K562 (cell line): ENCODE measurements at regions not wholly inside any gene's neighbourhood (a gene's known extent, or its start where the extent isn't known, plus 50 kb on each side); places are given as distances from the start of the nearest gene placed in this dataset.

Experiments used
- ATAC-seq: fragments of 200-7000 bp; cut with Tn5 transposase; 3 replicates; pipeline ENCODE4 v1.9.1; 2020; ENCODE audit warnings: moderate library complexity
- BruUV-seq: library from RNA; stranded (reverse); fragments of 400-500 nt; replicated peaks from 2 replicates; lab custom pipeline; 2021; lab: Mats Ljungman, UMichigan
- CTCF ChIA-PET: fragments of 300-600 bp; formaldehyde crosslinking; extraction: SDS; loops from one replicate; lab custom pipeline; 2021; ENCODE audit warnings: low intra/inter-chr PET ratio; lab: Yijun Ruan, JAX
- POLR2A ChIA-PET: fragments of 300-600, 350-650 bp; sonication (Branson Sonifier 250); formaldehyde crosslinking; extraction: SDS; loops from one replicate; lab custom pipeline; 2021; ENCODE audit warnings: antibody characterized with exemption, inconsistent platforms; lab: Yijun Ruan, JAX
- DNase-seq, 4 experiments: peaks; one replicate each; pipeline versions ENCODE4 v3.0.0 to v3.0.0-alpha.2; 2011 to 2018; ENCODE audit warnings: low spot score in 3 of 4, mixed read lengths in 3 of 4; ENCODE audit errors: extremely low read depth in 1 of 4
- FAIRE-seq: peaks from 2 replicates; lab custom pipeline; 2011; peaks lifted over from hg19 to GRCh38; lab: Jason Lieb, UNC
- H2AFZ ChIP-seq: 2 replicates; pipeline ENCODE4 v1.6.0; 2011; ENCODE audit warnings: low read depth, low read length, control low read depth, inconsistent platforms
- H3K27ac ChIP-seq: fragments of 200-600 bp; 3 replicates; pipeline ENCODE4 v1.8.0; 2011; ENCODE audit warnings: low read depth, mild to moderate bottlenecking, control low read depth, inconsistent platforms, low read length, moderate library complexity, mixed read lengths; ENCODE audit errors: extremely low read depth
- H3K27me3 ChIP-seq, 2 experiments: fragments of 300-600 bp in 1 of 2; 2 replicates in 1 of 2; 3 replicates in 1 of 2; pipeline versions ENCODE4 v1.6.0 to v1.8.0; 2011; ENCODE audit warnings: inconsistent platforms in 2 of 2, low read length in 2 of 2, mild to moderate bottlenecking in 1 of 2, mixed read lengths in 1 of 2, moderate library complexity in 1 of 2; ENCODE audit not compliant: control insufficient read depth in 2 of 2, insufficient read depth in 2 of 2
- H3K36me3 ChIP-seq: fragments of 300-600 bp; 3 replicates; pipeline ENCODE4 v1.8.0; 2011; ENCODE audit warnings: mild to moderate bottlenecking, low read length, inconsistent platforms; ENCODE audit not compliant: control insufficient read depth, insufficient read depth
- H3K4me1 ChIP-seq, 2 experiments: fragments of 200-600 bp in 1 of 2; replicated peaks in 1 of 2; 2 replicates in 1 of 2; 3 replicates in 1 of 2; pipeline versions ENCODE4 v1.5.1 to v1.8.0; 2011; ENCODE audit warnings: inconsistent platforms in 2 of 2, low read length in 2 of 2, mild to moderate bottlenecking in 1 of 2, mixed read lengths in 1 of 2, moderate library complexity in 1 of 2; ENCODE audit not compliant: control insufficient read depth in 2 of 2, insufficient read depth in 2 of 2
- H3K4me2 ChIP-seq: 2 replicates; pipeline ENCODE4 v1.6.1; 2011; ENCODE audit warnings: low read length, control low read depth, inconsistent platforms, mixed read lengths; ENCODE audit not compliant: insufficient read depth
- H3K4me3 ChIP-seq: fragments of 200-600 bp; sonication (generic), shearing (Covaris generic); 2 replicates; pipeline ENCODE4 v1.5.1; 2016; ENCODE audit warnings: control low read depth, inconsistent platforms
- H3K79me2 ChIP-seq: fragments of 200-600 bp; 3 replicates; pipeline ENCODE4 v1.8.0; 2011; ENCODE audit warnings: low read length, inconsistent platforms; ENCODE audit not compliant: control insufficient read depth, insufficient read depth
- H3K9ac ChIP-seq, 2 experiments: 2 replicates each; pipeline versions ENCODE4 v1.6.0 to v1.6.1; 2011; ENCODE audit warnings: low read depth in 2 of 2, low read length in 2 of 2, control low read depth in 1 of 2, inconsistent platforms in 1 of 2, mild to moderate bottlenecking in 1 of 2, mixed read lengths in 1 of 2; ENCODE audit not compliant: insufficient read depth in 1 of 2
- H3K9me1 ChIP-seq: one replicate; pipeline ENCODE4 v1.6.0; 2011; ENCODE audit warnings: inconsistent platforms, mild to moderate bottlenecking, low read length, moderate library complexity; ENCODE audit not compliant: control insufficient read depth, insufficient read depth
- H3K9me3 ChIP-seq: replicated peaks from 2 replicates; pipeline ENCODE4 v1.5.1; 2011; ENCODE audit warnings: low read depth, low read length, inconsistent platforms; ENCODE audit not compliant: control insufficient read depth, insufficient read depth
- H4K20me1 ChIP-seq: replicated peaks from 2 replicates; pipeline ENCODE4 v1.6.1; 2011; ENCODE audit warnings: low read length, inconsistent platforms, mixed read lengths; ENCODE audit not compliant: control insufficient read depth, insufficient read depth
- ARID3B ChIP-seq: fragments of 250-450 bp; sonication (Bioruptor Pico); IDR thresholded peaks from 2 replicates; pipeline ENCODE4 v1.4.0; 2020; ENCODE audit warnings: borderline replicate concordance
- CBX3 ChIP-seq, 2 experiments: IDR thresholded peaks; 1 replicate in 1 of 2; 2 replicates in 1 of 2; pipeline ENCODE4 v1.6.1; 2012; ENCODE audit warnings: inconsistent platforms in 2 of 2, low read length in 2 of 2, borderline replicate concordance in 1 of 2, control low read depth in 1 of 2
- CREB1 ChIP-seq, 2 experiments: sonication (generic) in 1 of 2; formaldehyde crosslinking in 1 of 2; IDR thresholded peaks; 2 replicates each; pipeline versions ENCODE4 v1.6.1 to v1.8.0; 2012 to 2022; ENCODE audit warnings: inconsistent platforms in 1 of 2, mild to moderate bottlenecking in 1 of 2, missing genetic modification reagents in 1 of 2, moderate library complexity in 1 of 2
- DNMT1 ChIP-seq: fragments of 450-650 bp; IDR thresholded peaks from 2 replicates; pipeline ENCODE4 v1.6.1; 2016; ENCODE audit warnings: antibody characterized with exemption, mild to moderate bottlenecking
- ELF4 ChIP-seq: fragments of 450-650 bp; formaldehyde crosslinking; IDR thresholded peaks from 2 replicates; pipeline ENCODE4 v1.4.0; 2022; ENCODE audit warnings: missing genetic modification characterization
- ILK ChIP-seq: fragments of 450-650 bp; IDR thresholded peaks from 2 replicates; pipeline ENCODE4 v1.6.1; 2016; ENCODE audit warnings: missing genetic modification characterization, low read depth, mild to moderate bottlenecking, missing compliant biosample characterization, moderate library complexity, borderline replicate concordance
- KDM2B ChIP-seq: fragments of 250-450 bp; sonication (Bioruptor Pico); IDR thresholded peaks from 2 replicates; pipeline ENCODE4 v1.8.0; 2021; ENCODE audit warnings: mild to moderate bottlenecking, moderate library complexity
- KLF10 ChIP-seq: fragments of 250-450 bp; sonication (Bioruptor Pico); IDR thresholded peaks from 2 replicates; pipeline ENCODE4 v1.6.1; 2021; ENCODE audit warnings: matching md5 sums
- MCM2 ChIP-seq: fragments of 450-650 bp; IDR thresholded peaks from 2 replicates; pipeline ENCODE4 v1.6.1; 2017; ENCODE audit warnings: low read depth, mild to moderate bottlenecking
- MTA3 ChIP-seq: fragments of 450-650 bp; formaldehyde crosslinking; IDR thresholded peaks from 2 replicates; pipeline ENCODE4 v1.6.1; 2017; ENCODE audit warnings: mild to moderate bottlenecking, borderline replicate concordance
- NR1H2 ChIP-seq: sonication (generic); formaldehyde crosslinking; IDR thresholded peaks from 2 replicates; pipeline ENCODE4 v1.4.0; 2020; ENCODE audit warnings: mild to moderate bottlenecking, missing genetic modification reagents
- RBM14 ChIP-seq: fragments of 200-400 bp; formaldehyde crosslinking; IDR thresholded peaks from 2 replicates; pipeline ENCODE4 v1.6.1; 2018; ENCODE audit warnings: low read depth, mild to moderate bottlenecking, low read length, moderate library complexity, borderline replicate concordance; ENCODE audit not compliant: insufficient read depth
- U2AF1 ChIP-seq: fragments of 200-400 bp; formaldehyde crosslinking; optimal IDR thresholded peaks from 2 replicates; pipeline ENCODE3; 2017; ENCODE audit warnings: mild to moderate bottlenecking, low read depth, low read length, moderate library complexity
- WHSC1 ChIP-seq: IDR thresholded peaks from one replicate; pipeline ENCODE4 v1.6.1; 2012; ENCODE audit warnings: low read length, control low read depth, inconsistent platforms
- ZMIZ1 ChIP-seq, 2 experiments: fragments of 150-350 bp in 1 of 2; IDR thresholded peaks; 2 replicates each; pipeline ENCODE4 v1.6.1; 2012 to 2016; ENCODE audit warnings: low read depth in 2 of 2, low read length in 2 of 2, mild to moderate bottlenecking in 1 of 2, moderate library complexity in 1 of 2
- ZNF165 ChIP-seq: fragments of 250-450 bp; sonication (Bioruptor Pico); IDR thresholded peaks from 2 replicates; pipeline ENCODE4 v1.4.0; 2020; ENCODE audit warnings: borderline replicate concordance
- ZNF449 ChIP-seq: fragments of 250-450 bp; sonication (Bioruptor Pico); IDR thresholded peaks from 2 replicates; pipeline ENCODE4 v1.8.0; 2022; ENCODE audit warnings: moderate library complexity, mild to moderate bottlenecking, inconsistent platforms
- WGBS: fragments of 100-300 bp; shearing (Covaris generic); methylation state at CpG from one replicate; pipeline ENCODE4 v1.1.6; 2016; ENCODE audit warnings: low coverage, mixed read lengths; ENCODE audit not compliant: insufficient coverage; ENCODE audit errors: missing lambda C conversion rate; 5-methylcytosine and 5-hydroxymethylcytosine counted together
- in situ Hi-C: fragments of 300-500 bp; cut with MboI; formaldehyde crosslinking; loops from 4 replicates; pipeline ENCODE4 v1.15.0; 2018; ENCODE audit warnings: inconsistent platforms, mixed read lengths
- intact Hi-C: fragments of 100-400 bp; cut with micrococcal nuclease; formaldehyde crosslinking; loops from 2 replicates; pipeline ENCODE4 v1.14.2; 2022

- TF ChIP-seq MTA3 = no peak
- TF ChIP-seq RBM14 = no peak
- no peak for TF ChIP-seq U2AF1
- no peak for TF ChIP-seq KLF10
- no peak for TF ChIP-seq ILK (tag)
- TF ChIP-seq KDM2B (CRISPR knock-in tag) = no peak
- no peak for TF ChIP-seq ARID3B (CRISPR knock-in tag)
- TF ChIP-seq CREB1 (IDR thresholded peaks at IDR 0.05) = no peak
- TF ChIP-seq CREB1 (CRISPR knock-in tag; IDR thresholded peaks at IDR 0.05) = no peak
- no peak for TF ChIP-seq CBX3 (IDR thresholded peaks at IDR 0.05; ENCODE audit: borderline replicate concordance in 1 of 2, low read length in 2 of 2)
- no peak for TF ChIP-seq ZNF165 (CRISPR knock-in tag)
- TF ChIP-seq NR1H2 (CRISPR knock-in tag) = no peak
Observed at GRCh38 chr12:89838833-89839232, 130.2 kb upstream of the ATP2B1 start (continued).

GRCh38 chr12:89836026-89836425, 127.4 kb upstream of the ATP2B1 start:
- intact Hi-C loops = no loop called here
- CTCF ChIA-PET = interaction anchor here (0.6 kb wide), 1 partner anchor 295 kb away, joined by 3 read pairs; no protein-coding TSS in a partner anchor
- 8% methylated on average over 1 of the region's 1 CpG for WGBS
- FAIRE-seq (no peak), ATAC-seq (no peak), DNase-seq (no peak)
- no peaks in the 10 kb centered on the region for H3K27me3 ChIP-seq
- H3K4me2 ChIP-seq = no peak overlapping the region
- no peaks in the 10 kb centered on the region for H3K79me2 ChIP-seq
- no peak overlapping the region for H2AFZ ChIP-seq
- no peak overlapping the region for H3K27ac ChIP-seq
- POLR2A ChIA-PET = no interaction called here
- H3K9me1 ChIP-seq = no peaks in the 10 kb centered on the region
- H3K36me3 ChIP-seq = no peaks in the 10 kb centered on the region
- in situ Hi-C loops = no loop called here
- BruUV-seq = no TSS peak
- H3K4me3 ChIP-seq = no peak overlapping the region
- no peak overlapping the region for H3K9ac ChIP-seq
- H3K9me3 ChIP-seq = no peaks in the 10 kb centered on the region
- no peaks in the 10 kb centered on the region for H4K20me1 ChIP-seq
- H3K4me1 ChIP-seq = no peaks in the 10 kb centered on the region
- TF ChIP-seq MCM2 (no peak), ZMIZ1 (IDR thresholded peaks at IDR 0.05; ENCODE audit: low read depth in 2 of 2, low read length in 2 of 2) (no peak), ZNF449 (no peak), RBM14 (no peak), WHSC1 (no peak), DNMT1 (no peak), ELF4 (CRISPR knock-in tag) (no peak)
